Cardiac fibroblast (primary cell): ENCODE measurements at regions not wholly inside any gene's neighbourhood (a gene's known extent, or its start where the extent isn't known, plus 50 kb on each side); places are given as distances from the start of the nearest gene placed in this dataset.

Source experiments
- DNase-seq, 2 donors: peaks; one replicate each; pipeline versions ENCODE4 v3.0.0 to v3.0.0-alpha.2; 2010; ENCODE audit warnings: low read depth in 2 of 2
- H3K4me3 ChIP-seq, 2 donors: replicated peaks in 1 of 2; 1 replicate in 1 of 2; 2 replicates in 1 of 2; pipeline ENCODE4 v1.5.1; 2011; ENCODE audit warnings: low read depth in 2 of 2, low read length in 2 of 2, mild to moderate bottlenecking in 2 of 2, moderate library complexity in 1 of 2
- TF ChIP-seq, protein P1 (sequence below): IDR thresholded peaks from one replicate; pipeline ENCODE4 v1.5.1; 2011; ENCODE audit warnings: low read depth, mild to moderate bottlenecking, low read length, inconsistent platforms

DNA sequence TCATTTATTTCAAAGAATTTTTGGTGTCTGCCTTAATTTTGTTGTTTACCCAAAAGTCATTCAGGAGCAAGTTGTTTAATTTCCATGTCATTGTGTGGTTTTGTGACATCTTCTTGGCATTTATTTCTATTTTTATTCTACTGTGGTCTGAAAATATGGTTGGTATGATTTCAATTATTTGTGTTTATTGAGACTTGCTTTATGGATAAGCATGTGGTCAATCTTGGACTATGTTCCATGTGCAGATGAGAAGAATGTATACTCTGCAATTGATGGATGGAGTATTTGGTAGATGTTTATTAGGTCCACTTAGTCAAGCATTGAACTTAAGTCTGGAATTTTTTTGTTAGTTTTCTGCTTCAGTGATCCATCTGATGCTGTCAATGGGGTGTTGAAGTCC, 383.0 kb downstream of the PMP22 start:
- TF ChIP-seq, protein P1, sequence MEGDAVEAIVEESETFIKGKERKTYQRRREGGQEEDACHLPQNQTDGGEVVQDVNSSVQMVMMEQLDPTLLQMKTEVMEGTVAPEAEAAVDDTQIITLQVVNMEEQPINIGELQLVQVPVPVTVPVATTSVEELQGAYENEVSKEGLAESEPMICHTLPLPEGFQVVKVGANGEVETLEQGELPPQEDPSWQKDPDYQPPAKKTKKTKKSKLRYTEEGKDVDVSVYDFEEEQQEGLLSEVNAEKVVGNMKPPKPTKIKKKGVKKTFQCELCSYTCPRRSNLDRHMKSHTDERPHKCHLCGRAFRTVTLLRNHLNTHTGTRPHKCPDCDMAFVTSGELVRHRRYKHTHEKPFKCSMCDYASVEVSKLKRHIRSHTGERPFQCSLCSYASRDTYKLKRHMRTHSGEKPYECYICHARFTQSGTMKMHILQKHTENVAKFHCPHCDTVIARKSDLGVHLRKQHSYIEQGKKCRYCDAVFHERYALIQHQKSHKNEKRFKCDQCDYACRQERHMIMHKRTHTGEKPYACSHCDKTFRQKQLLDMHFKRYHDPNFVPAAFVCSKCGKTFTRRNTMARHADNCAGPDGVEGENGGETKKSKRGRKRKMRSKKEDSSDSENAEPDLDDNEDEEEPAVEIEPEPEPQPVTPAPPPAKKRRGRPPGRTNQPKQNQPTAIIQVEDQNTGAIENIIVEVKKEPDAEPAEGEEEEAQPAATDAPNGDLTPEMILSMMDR: no peak
- no peak overlapping the region for H3K4me3 ChIP-seq
- no peak for DNase-seq

DNA sequence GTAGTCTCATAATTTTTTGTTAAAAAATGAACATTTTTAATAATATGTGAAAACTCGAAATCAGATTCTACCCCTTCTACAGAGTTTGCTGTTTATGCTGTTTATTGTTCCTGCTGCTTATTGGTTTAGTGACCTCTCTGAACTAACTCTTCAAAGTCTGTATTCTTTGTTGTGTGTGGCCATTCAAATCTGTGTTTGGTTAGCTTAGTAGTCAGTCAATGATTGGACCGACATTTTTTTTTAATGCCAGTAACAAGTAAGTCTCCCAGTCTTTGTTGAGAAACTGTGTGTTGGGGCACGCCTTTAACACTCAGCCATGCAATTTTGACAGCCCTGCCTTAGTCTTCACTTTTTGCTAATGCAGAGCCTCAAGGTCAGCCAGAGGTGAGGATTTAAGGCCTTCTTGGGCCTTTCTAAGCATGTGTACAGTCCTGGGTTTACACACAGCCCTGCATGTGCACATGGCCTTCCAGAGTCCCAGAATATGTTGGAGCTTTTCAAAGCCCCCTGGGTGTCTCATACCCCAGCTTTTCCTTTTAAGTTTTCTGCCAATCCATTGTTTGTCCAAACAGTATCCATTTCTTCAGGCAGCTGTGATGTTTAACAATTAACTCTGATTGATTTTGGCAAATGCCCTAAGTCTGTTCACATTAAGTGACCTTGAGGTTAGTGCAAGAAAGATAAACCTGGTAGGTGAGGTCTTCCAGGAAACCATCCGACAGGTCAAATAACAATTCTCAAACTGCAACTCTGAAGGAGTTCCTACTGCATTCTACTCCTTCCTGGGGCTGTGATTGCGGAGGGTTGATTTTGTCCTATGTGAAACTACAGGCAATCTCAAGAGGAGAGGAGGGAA, 389.3 kb downstream of the PMP22 start:
- DNase-seq: no peak
- no peak overlapping the region for H3K4me3 ChIP-seq
- TF ChIP-seq, protein P1: no peak

DNA sequence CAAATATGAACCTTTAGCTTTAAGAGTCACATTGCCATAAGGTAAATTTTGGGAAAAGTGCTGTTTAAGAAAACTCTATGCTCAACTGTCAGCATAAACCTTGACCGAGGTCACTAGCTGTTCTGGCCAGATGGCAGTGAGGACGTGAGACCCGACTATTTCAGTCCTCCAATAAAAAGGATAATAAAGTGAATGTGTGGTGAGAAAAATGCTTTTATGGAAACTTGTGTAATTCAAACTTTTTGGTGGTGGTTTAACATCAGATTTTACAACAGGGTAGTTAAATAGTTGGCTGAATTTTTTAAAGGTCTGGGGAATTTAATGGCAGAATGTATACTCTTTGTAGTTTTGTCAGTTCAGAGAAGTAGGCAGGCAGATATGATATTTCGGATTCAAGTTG, 391.1 kb downstream of the PMP22 start:
- TF ChIP-seq, protein P1: no peak
- no peak overlapping the region for H3K4me3 ChIP-seq
- DNase-seq: no peak

DNA sequence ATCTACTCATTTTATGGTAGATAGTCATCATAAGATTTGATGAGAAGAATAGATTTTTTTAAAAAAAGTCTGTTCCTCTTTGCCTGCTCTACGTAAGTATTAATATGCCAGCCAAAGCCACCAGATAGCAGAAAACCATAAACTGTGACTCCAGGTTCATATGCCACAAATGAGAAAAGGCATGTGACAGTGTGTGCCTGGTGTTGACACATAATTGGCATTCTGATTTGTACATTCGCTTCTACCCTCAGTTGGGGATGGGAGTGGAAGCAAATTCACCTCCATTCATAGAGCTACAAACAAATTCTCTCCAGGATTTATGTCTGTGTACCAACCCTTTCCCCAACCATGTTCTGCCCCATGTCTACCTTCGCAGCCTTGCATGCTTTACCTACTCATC, 391.6 kb downstream of the PMP22 start:
- no peak overlapping the region for H3K4me3 ChIP-seq
- TF ChIP-seq, protein P1: no peak
- DNase-seq: no peak

DNA sequence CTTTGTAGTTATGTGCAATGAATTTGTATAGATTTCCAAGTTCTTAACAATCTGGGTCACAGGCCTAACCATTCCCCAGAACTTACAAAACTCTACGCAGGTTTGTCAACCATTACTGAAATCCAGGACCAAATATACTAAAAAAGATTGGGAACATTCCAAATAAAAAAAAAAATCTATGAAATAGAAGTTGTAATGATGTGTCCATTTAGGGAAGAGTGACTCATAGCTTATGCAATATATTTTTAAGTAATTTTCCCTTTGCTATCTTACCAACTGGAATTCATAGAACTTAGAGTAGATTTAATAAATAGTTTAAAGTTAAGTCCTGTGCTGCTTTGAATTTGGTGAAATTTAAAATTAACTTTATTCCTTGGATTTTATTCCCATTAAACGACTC, 393.2 kb downstream of the PMP22 start:
- peak; percentile 59 to 61 for DNase-seq
- TF ChIP-seq, protein P1: no peak
- no peak overlapping the region for H3K4me3 ChIP-seq

DNA sequence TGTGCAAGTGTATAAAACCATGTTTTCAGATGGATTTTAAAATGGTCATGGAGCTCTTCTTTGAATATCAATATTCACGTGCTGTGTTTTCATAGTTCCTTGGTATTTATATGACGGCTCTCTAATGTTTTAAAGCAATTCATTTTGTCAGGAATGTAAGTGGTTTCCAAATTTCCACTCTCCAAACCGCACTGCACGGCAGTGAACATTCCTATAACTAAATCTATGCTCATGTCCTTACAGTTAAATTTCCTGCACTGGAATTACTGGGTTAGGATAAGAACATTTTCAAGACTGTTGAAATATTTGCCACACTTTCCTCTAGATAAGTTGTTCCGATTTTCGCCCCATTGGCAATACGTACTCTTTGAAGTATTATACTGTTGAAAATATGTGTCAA, 398.9 kb downstream of the PMP22 start:
- no peak for DNase-seq
- no peak overlapping the region for H3K4me3 ChIP-seq
- TF ChIP-seq, protein P1: no peak

DNA sequence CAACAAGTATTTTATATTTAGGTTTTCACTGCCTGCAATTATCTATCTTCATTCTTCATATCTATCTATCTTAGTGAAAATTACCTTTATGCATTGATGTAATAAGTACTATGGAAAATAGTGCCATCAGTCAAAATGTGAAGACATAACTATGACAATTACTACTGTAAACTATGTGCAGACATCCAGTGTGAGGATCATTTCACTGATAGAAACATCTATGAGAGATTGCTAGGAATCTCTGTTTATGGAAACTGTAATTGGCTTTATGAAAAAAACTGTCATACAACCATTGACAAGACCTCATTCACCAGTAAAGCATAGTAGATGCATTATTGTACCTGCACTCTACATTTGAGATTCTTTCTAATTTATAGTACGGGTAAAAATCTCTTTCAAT, 401.0 kb downstream of the PMP22 start:
- TF ChIP-seq, protein P1: no peak
- no peak for DNase-seq
- no peak overlapping the region for H3K4me3 ChIP-seq
